Astrocyte (in vitro differentiated cells and primary cell): ENCODE measurements at regions not wholly inside any gene's neighbourhood (a gene's known extent, or its start where the extent isn't known, plus 50 kb on each side); places are given as distances from the start of the nearest gene placed in this dataset.

ENCODE experiments used
- DNase-seq: peaks from one replicate; pipeline ENCODE4 v3.0.0-alpha.2; 2010; ENCODE audit warnings: low read depth
- FAIRE-seq: peaks from 2 replicates; lab custom pipeline; 2011; peaks lifted over from hg19 to GRCh38; lab: Jason Lieb, UNC
- H2AFZ ChIP-seq: 2 replicates; pipeline ENCODE4 v1.6.0; 2012; ENCODE audit warnings: low read depth, low read length, inconsistent platforms
- H3K27ac ChIP-seq: 2 replicates; pipeline ENCODE4 v1.5.1; 2011; ENCODE audit warnings: low read depth, low read length, inconsistent platforms
- H3K27me3 ChIP-seq: 2 replicates; pipeline ENCODE4 v1.6.0; 2011; ENCODE audit warnings: low read length, inconsistent platforms; ENCODE audit not compliant: insufficient read depth
- H3K36me3 ChIP-seq: 2 replicates; pipeline ENCODE4 v1.5.1; 2011; ENCODE audit warnings: low read length, inconsistent platforms; ENCODE audit not compliant: insufficient read depth
- H3K4me1 ChIP-seq: 2 replicates; pipeline ENCODE4 v1.5.1; 2011; ENCODE audit warnings: low read length, inconsistent platforms; ENCODE audit not compliant: insufficient read depth
- H3K4me2 ChIP-seq: 2 replicates; pipeline ENCODE4 v1.6.0; 2012; ENCODE audit warnings: low read length, inconsistent platforms
- H3K4me3 ChIP-seq: 2 replicates; pipeline ENCODE4 v1.5.1; 2011; ENCODE audit warnings: low read depth, mild to moderate bottlenecking, low read length, inconsistent platforms; ENCODE audit not compliant: insufficient read depth
- H3K79me2 ChIP-seq: 2 replicates; pipeline ENCODE4 v1.6.0; 2012; ENCODE audit warnings: mild to moderate bottlenecking, low read length, inconsistent platforms; ENCODE audit not compliant: insufficient read depth
- H3K9ac ChIP-seq: 2 replicates; pipeline ENCODE4 v1.6.0; 2012; ENCODE audit warnings: mild to moderate bottlenecking, low read length, inconsistent platforms
- H3K9me3 ChIP-seq: 2 replicates; pipeline ENCODE4 v1.5.1; 2012; ENCODE audit warnings: low read depth, mild to moderate bottlenecking, low read length, inconsistent platforms; ENCODE audit not compliant: insufficient read depth
- H4K20me1 ChIP-seq: 2 replicates; pipeline ENCODE4 v1.6.0; 2012; ENCODE audit warnings: low read length, inconsistent platforms; ENCODE audit not compliant: insufficient read depth
- H3K27ac Mint-ChIP-seq: one replicate; pipeline ENCODE4 v1.8.0; 2021; ENCODE audit warnings: mild to moderate bottlenecking, mixed read lengths; ENCODE audit not compliant: unreplicated experiment
- H3K27me3 Mint-ChIP-seq: one replicate; pipeline ENCODE4 v1.8.0; 2021; ENCODE audit warnings: low read depth, mixed read lengths; ENCODE audit not compliant: unreplicated experiment
- H3K36me3 Mint-ChIP-seq: one replicate; pipeline ENCODE4 v1.8.0; 2021; ENCODE audit warnings: low read depth, mixed read lengths; ENCODE audit not compliant: unreplicated experiment
- H3K4me1 Mint-ChIP-seq: one replicate; pipeline ENCODE4 v1.8.0; 2021; ENCODE audit warnings: low read depth, mixed read lengths; ENCODE audit not compliant: unreplicated experiment
- H3K4me3 Mint-ChIP-seq: one replicate; pipeline ENCODE4 v1.8.0; 2021; ENCODE audit warnings: mild to moderate bottlenecking, moderate library complexity, mixed read lengths; ENCODE audit not compliant: unreplicated experiment
- H3K9me3 Mint-ChIP-seq: one replicate; pipeline ENCODE4 v1.8.0; 2021; ENCODE audit warnings: mild to moderate bottlenecking, mixed read lengths; ENCODE audit not compliant: unreplicated experiment
- EZH2 ChIP-seq: IDR thresholded peaks from 2 replicates; pipeline ENCODE4 v1.6.1; 2012; ENCODE audit warnings: mild to moderate bottlenecking, low read length, inconsistent platforms; ENCODE audit not compliant: insufficient read depth
- TF ChIP-seq, protein P1 (sequence below): IDR thresholded peaks from 2 replicates; pipeline ENCODE4 v1.5.1; 2011; ENCODE audit warnings: low read depth, mild to moderate bottlenecking, inconsistent platforms, low read length, moderate library complexity; ENCODE audit not compliant: insufficient read depth

DNA sequence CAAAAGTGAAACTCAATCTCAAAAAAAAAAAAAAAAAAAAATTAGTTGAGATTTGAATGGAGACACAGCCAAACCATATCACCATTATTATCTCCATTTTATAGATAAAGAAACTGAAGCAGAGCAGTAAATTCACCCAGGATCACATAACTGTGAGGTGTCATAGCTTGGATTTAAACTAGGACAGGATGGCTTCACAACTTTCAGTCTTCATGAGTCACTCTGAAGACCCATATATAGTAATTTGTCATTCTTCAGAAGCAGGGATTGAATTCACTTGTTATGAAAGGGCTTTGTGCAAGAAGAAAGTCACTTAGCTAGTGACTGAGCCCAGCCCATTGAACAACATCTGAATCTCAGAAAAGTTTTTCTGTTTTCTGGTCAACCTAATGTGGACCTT lies 60.5 kb upstream of the LRIG1 start:
- Histone ChIP-seq H2AFZ (no peak overlapping the region), H3K27ac (no peak overlapping the region), H3K9ac (no peak overlapping the region), H3K27me3 (no peaks in the 10 kb centered on the region), H3K4me3 (no peak overlapping the region), H3K36me3 (no peaks in the 10 kb centered on the region), H4K20me1 (no peaks in the 10 kb centered on the region), H3K79me2 (no peaks in the 10 kb centered on the region), H3K4me1 (no peaks in the 10 kb centered on the region), H3K4me2 (no peak overlapping the region), H3K9me3 (no peaks in the 10 kb centered on the region)
- H3K4me1 Mint-ChIP-seq = peaks cover 9% of the 10 kb centered on the region
- DNase-seq (peak; percentile 18), FAIRE-seq (no peak)
- H3K27ac Mint-ChIP-seq = no peak overlapping the region
- peaks cover 5% of the 10 kb centered on the region for H3K36me3 Mint-ChIP-seq
- no peak overlapping the region for H3K4me3 Mint-ChIP-seq
- no peak for TF ChIP-seq EZH2
- TF ChIP-seq, protein P1, sequence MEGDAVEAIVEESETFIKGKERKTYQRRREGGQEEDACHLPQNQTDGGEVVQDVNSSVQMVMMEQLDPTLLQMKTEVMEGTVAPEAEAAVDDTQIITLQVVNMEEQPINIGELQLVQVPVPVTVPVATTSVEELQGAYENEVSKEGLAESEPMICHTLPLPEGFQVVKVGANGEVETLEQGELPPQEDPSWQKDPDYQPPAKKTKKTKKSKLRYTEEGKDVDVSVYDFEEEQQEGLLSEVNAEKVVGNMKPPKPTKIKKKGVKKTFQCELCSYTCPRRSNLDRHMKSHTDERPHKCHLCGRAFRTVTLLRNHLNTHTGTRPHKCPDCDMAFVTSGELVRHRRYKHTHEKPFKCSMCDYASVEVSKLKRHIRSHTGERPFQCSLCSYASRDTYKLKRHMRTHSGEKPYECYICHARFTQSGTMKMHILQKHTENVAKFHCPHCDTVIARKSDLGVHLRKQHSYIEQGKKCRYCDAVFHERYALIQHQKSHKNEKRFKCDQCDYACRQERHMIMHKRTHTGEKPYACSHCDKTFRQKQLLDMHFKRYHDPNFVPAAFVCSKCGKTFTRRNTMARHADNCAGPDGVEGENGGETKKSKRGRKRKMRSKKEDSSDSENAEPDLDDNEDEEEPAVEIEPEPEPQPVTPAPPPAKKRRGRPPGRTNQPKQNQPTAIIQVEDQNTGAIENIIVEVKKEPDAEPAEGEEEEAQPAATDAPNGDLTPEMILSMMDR = no peak
- H3K9me3 Mint-ChIP-seq = peaks cover 13% of the 10 kb centered on the region
- H3K27me3 Mint-ChIP-seq = no peaks in the 10 kb centered on the region

GRCh38 chr3:66565301-66565700 lies 64.5 kb upstream of the LRIG1 start:
- H3K27me3 ChIP-seq = no peaks in the 10 kb centered on the region
- DNase-seq (peak; percentile 34), FAIRE-seq (no peak)
- H3K9ac ChIP-seq = no peak overlapping the region
- H3K4me3 ChIP-seq = no peak overlapping the region
- H2AFZ ChIP-seq = no peak overlapping the region
- H3K79me2 ChIP-seq = no peaks in the 10 kb centered on the region
- Mint-ChIP-seq H3K4me3 (no peak overlapping the region), H3K4me1 (peaks cover 14% of the 10 kb centered on the region), H3K27me3 (no peaks in the 10 kb centered on the region), H3K27ac (no peak overlapping the region), H3K9me3 (peaks cover 11% of the 10 kb centered on the region), H3K36me3 (peaks cover 3% of the 10 kb centered on the region)
- H3K36me3 ChIP-seq = no peaks in the 10 kb centered on the region
- H3K4me1 ChIP-seq = no peaks in the 10 kb centered on the region
- H3K9me3 ChIP-seq = no peaks in the 10 kb centered on the region
- H3K27ac ChIP-seq = no peak overlapping the region
- no peaks in the 10 kb centered on the region for H4K20me1 ChIP-seq
- TF ChIP-seq, protein P1 = no peak
- TF ChIP-seq EZH2 = no peak
- no peak overlapping the region for H3K4me2 ChIP-seq

- DNase-seq = peak; percentile 91
- no peaks in the 10 kb centered on the region for H4K20me1 ChIP-seq
- no peaks in the 10 kb centered on the region for H3K27me3 ChIP-seq
- Mint-ChIP-seq H3K4me3 (no peak overlapping the region), H3K9me3 (peaks cover 6% of the 10 kb centered on the region), H3K27me3 (no peaks in the 10 kb centered on the region), H3K4me1 (peaks cover 14% of the 10 kb centered on the region), H3K27ac (peak overlapping the region; percentile 15), H3K36me3 (no peaks in the 10 kb centered on the region)
- no peaks in the 10 kb centered on the region for H3K36me3 ChIP-seq
- peak overlapping the region; percentile 27 for H3K27ac ChIP-seq
- no peak overlapping the region for H3K9ac ChIP-seq
- H2AFZ ChIP-seq = no peak overlapping the region
- H3K9me3 ChIP-seq = no peaks in the 10 kb centered on the region
- H3K4me2 ChIP-seq = peak overlapping the region; percentile 0
- H3K4me1 ChIP-seq = no peaks in the 10 kb centered on the region
- TF ChIP-seq, protein P1 = no peak
- TF ChIP-seq EZH2 = no peak
- FAIRE-seq = no peak
- no peak overlapping the region for H3K4me3 ChIP-seq
- H3K79me2 ChIP-seq = no peaks in the 10 kb centered on the region
Observed at GRCh38 chr3:66567077-66567476, 66.3 kb upstream of the LRIG1 start.
